GM18867 (cell line): ENCODE measurements at regions not wholly inside any gene's neighbourhood (a gene's known extent, or its start where the extent isn't known, plus 50 kb on each side); places are given as distances from the start of the nearest gene placed in this dataset.

Experiments
- ATAC-seq: cut with Tn5 transposase; IDR thresholded peaks from one replicate; pipeline ENCODE4 v1.9.1; 2021; ENCODE audit warnings: mild to moderate bottlenecking, moderate library complexity; ENCODE audit not compliant: unreplicated experiment

- no peak for ATAC-seq
Observed at GRCh38 chr16:85253084-85253941, 141.0 kb upstream of the CIBAR2 start.

- no peak for ATAC-seq
Observed at GRCh38 chr16:85254051-85254450, 141.8 kb upstream of the CIBAR2 start.

- no peak for ATAC-seq
Observed at GRCh38 chr16:85254921-85255320, 142.6 kb upstream of the CIBAR2 start.

- no peak for ATAC-seq
Observed at GRCh38 chr16:85255777-85256176, 143.5 kb upstream of the CIBAR2 start.

- no peak for ATAC-seq
Observed at GRCh38 chr16:85256190-85256739, 144.0 kb upstream of the CIBAR2 start.

GRCh38 chr16:85257483-85257882 lies 145.2 kb upstream of the CIBAR2 start:
- no peak for ATAC-seq

GRCh38 chr16:85258166-85258565 lies 145.9 kb upstream of the CIBAR2 start:
- ATAC-seq, result no peak

- ATAC-seq, result no peak
Observed at GRCh38 chr16:85258629-85259028, 146.4 kb upstream of the CIBAR2 start.

- ATAC-seq, result no peak
Observed at GRCh38 chr16:85259115-85259831, 147.0 kb upstream of the CIBAR2 start.

- ATAC-seq, result no peak
Observed at GRCh38 chr16:85259832-85260167, 147.5 kb upstream of the CIBAR2 start.

- ATAC-seq, result no peak
Observed at GRCh38 chr16:85261204-85261603, 148.9 kb upstream of the CIBAR2 start.

- ATAC-seq, result no peak
Observed at GRCh38 chr16:85261657-85262557, 149.6 kb upstream of the CIBAR2 start.

- ATAC-seq, result no peak
Observed at GRCh38 chr16:85262558-85263238, 150.4 kb upstream of the CIBAR2 start.

GRCh38 chr16:85263239-85263585 lies 150.9 kb upstream of the CIBAR2 start:
- no peak for ATAC-seq

- no peak for ATAC-seq
Observed at GRCh38 chr16:85264752-85265151, 152.5 kb upstream of the CIBAR2 start.

GRCh38 chr16:85265161-85265784 lies 153.0 kb upstream of the CIBAR2 start:
- no peak for ATAC-seq

GRCh38 chr16:85265810-85266209 lies 153.5 kb upstream of the CIBAR2 start:
- no peak for ATAC-seq

- ATAC-seq, result no peak
Observed at GRCh38 chr16:85266857-85267256, 154.6 kb upstream of the CIBAR2 start.

- no peak for ATAC-seq
Observed at GRCh38 chr16:85267414-85267945, 155.2 kb upstream of the CIBAR2 start.

- ATAC-seq, result no peak
Observed at GRCh38 chr16:85269165-85269564, 156.9 kb upstream of the CIBAR2 start.
